Bone marrow (tissue), 2 donors: ENCODE measurements at regions not wholly inside any gene's neighbourhood (a gene's known extent, or its start where the extent isn't known, plus 50 kb on each side); places are given as distances from the start of the nearest gene placed in this dataset.

ENCODE experiments used
- DNase-seq, 2 donors: peaks; one replicate each; lab custom pipeline; 2025; lab: John Stamatoyannopoulos, UW

- no peak for DNase-seq
Observed at GRCh38 chr4:54543088-54543795, 114.5 kb upstream of the KIT start.

- no peak for DNase-seq
Observed at GRCh38 chr4:54545663-54546424, 111.9 kb upstream of the KIT start.

- DNase-seq, result no peak
Observed at GRCh38 chr4:54547299-54548097, 110.3 kb upstream of the KIT start.

GRCh38 chr4:54548098-54548620, 109.6 kb upstream of the KIT start:
- no peak for DNase-seq

GRCh38 chr4:54548831-54549460, 108.8 kb upstream of the KIT start:
- no peak for DNase-seq

- DNase-seq, result no peak
Observed at GRCh38 chr4:54550395-54551171, 107.2 kb upstream of the KIT start.

GRCh38 chr4:54553001-54553400, 104.8 kb upstream of the KIT start:
- DNase-seq, result no peak

- no peak for DNase-seq
Observed at GRCh38 chr4:54554339-54554990, 103.3 kb upstream of the KIT start.

- DNase-seq, result no peak
Observed at GRCh38 chr4:54556051-54556450, 101.7 kb upstream of the KIT start.

- DNase-seq, result no peak
Observed at GRCh38 chr4:54556587-54556986, 101.2 kb upstream of the KIT start.

- DNase-seq, result no peak
Observed at GRCh38 chr4:54558889-54559677, 98.7 kb upstream of the KIT start.

- no peak for DNase-seq
Observed at GRCh38 chr4:54560513-54560912, 97.2 kb upstream of the KIT start.

- no peak for DNase-seq
Observed at GRCh38 chr4:54561940-54562339, 95.8 kb upstream of the KIT start.

GRCh38 chr4:54566608-54567007, 91.1 kb upstream of the KIT start:
- no peak for DNase-seq

GRCh38 chr4:54567327-54567726, 90.4 kb upstream of the KIT start:
- DNase-seq, result no peak

GRCh38 chr4:54568184-54568583, 89.6 kb upstream of the KIT start:
- DNase-seq, result no peak

- DNase-seq, result no peak
Observed at GRCh38 chr4:54570822-54571221, 86.9 kb upstream of the KIT start.

- no peak for DNase-seq
Observed at GRCh38 chr4:54571293-54572151, 86.2 kb upstream of the KIT start.

GRCh38 chr4:54572152-54572542, 85.6 kb upstream of the KIT start:
- DNase-seq, result no peak
